ENCODE measurements at regions not wholly inside any gene's neighbourhood (a gene's known extent, or its start where the extent isn't known, plus 50 kb on each side); places are given as distances from the start of the nearest gene placed in this dataset.

DNA sequence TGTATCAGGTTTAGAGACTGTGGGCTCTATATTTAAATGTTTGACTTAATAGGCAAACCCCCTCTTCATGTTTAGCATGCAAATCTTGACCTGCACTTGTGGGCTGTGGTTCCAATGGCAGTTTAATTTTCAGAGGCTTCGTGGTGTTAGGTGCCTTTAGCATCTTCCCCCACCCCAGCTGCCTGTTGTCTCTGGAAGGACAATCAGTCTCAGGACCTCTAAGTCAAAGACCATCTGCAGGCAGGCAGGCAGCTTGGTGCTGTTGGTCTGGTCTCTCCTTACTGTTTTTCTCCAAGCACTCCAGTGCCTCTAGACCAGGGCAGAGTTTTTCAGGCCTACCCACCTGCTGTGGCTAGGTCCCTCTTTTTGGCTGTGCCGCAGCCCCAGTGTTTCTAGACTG, 990.4 kb downstream of the CDH11 start:
- TF ChIP-seq, protein P1, sequence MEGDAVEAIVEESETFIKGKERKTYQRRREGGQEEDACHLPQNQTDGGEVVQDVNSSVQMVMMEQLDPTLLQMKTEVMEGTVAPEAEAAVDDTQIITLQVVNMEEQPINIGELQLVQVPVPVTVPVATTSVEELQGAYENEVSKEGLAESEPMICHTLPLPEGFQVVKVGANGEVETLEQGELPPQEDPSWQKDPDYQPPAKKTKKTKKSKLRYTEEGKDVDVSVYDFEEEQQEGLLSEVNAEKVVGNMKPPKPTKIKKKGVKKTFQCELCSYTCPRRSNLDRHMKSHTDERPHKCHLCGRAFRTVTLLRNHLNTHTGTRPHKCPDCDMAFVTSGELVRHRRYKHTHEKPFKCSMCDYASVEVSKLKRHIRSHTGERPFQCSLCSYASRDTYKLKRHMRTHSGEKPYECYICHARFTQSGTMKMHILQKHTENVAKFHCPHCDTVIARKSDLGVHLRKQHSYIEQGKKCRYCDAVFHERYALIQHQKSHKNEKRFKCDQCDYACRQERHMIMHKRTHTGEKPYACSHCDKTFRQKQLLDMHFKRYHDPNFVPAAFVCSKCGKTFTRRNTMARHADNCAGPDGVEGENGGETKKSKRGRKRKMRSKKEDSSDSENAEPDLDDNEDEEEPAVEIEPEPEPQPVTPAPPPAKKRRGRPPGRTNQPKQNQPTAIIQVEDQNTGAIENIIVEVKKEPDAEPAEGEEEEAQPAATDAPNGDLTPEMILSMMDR (IDR thresholded peaks at IDR 0.05): no peak
- no peak for TF ChIP-seq POLR2A (IDR thresholded peaks at IDR 0.05)
